ENCODE measurements at regions not wholly inside any gene's neighbourhood (a gene's known extent, or its start where the extent isn't known, plus 50 kb on each side); places are given as distances from the start of the nearest gene placed in this dataset.

DNA sequence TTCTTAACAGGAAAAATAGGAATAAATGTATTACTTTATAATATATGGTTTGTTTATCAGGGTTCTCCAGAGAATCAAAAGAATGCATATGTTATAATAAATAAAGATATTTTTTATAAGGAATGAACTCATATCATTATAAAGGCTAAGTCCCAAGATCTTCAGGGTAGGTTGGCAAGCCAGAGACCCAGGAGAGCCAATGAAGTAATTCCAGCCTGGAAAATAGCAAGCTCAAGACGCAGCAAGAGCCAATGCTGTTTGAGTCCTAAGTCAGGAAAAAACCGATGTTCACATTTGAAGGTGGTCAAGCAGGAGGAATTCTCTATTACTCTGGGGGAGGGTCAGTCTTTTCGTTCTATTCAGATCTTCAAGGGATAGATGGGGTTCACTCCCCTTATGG lies 490.0 kb downstream of the PCDH20 start:
- 85 to 100% methylated on average over 2 to 3 of the region's 3 CpGs for WGBS, 2 experiments (ENCODE audit: insufficient coverage in 1 of 2, insufficient read length in 1 of 2)

DNA sequence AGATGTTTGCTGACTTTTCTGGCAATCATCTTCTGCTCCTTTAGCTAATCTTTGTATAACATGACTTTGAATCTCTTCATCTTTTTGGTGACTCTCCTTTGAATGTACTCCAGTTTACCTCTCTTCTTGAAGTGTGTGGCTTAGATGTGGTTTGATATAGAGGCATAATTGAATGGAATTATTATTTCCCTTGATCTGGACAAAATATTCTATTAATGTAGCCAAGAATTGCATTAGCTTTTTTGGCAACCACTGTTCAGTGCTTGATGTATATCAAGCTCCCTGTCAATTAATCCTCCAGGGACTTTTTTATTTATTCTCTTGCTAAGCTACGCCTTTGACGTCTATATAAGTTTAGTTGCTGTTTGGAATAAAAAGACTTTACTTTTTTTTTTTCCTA lies 490.8 kb downstream of the PCDH20 start:
- WGBS, 2 experiments (ENCODE audit: insufficient coverage in 1 of 2, insufficient read length in 1 of 2): 100% methylated on average over 2 of the region's 2 CpGs; no CpG with 5 or more reads in 1 of the 2 experiments
- TF ChIP-seq, protein P1, sequence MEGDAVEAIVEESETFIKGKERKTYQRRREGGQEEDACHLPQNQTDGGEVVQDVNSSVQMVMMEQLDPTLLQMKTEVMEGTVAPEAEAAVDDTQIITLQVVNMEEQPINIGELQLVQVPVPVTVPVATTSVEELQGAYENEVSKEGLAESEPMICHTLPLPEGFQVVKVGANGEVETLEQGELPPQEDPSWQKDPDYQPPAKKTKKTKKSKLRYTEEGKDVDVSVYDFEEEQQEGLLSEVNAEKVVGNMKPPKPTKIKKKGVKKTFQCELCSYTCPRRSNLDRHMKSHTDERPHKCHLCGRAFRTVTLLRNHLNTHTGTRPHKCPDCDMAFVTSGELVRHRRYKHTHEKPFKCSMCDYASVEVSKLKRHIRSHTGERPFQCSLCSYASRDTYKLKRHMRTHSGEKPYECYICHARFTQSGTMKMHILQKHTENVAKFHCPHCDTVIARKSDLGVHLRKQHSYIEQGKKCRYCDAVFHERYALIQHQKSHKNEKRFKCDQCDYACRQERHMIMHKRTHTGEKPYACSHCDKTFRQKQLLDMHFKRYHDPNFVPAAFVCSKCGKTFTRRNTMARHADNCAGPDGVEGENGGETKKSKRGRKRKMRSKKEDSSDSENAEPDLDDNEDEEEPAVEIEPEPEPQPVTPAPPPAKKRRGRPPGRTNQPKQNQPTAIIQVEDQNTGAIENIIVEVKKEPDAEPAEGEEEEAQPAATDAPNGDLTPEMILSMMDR (conservative IDR thresholded peaks at IDR 0.05): no peak
- H3K27ac ChIP-seq (ENCODE audit: low read depth, low read length): no peak overlapping the region

More for the DNA sequence above, 490.0 kb downstream of the PCDH20 start:
- Histone ChIP-seq H3K36me3 (ENCODE audit: control insufficient read depth, insufficient read depth, low read length) (no peaks in the 10 kb centered on the region), H3K4me1 (ENCODE audit: control insufficient read depth, insufficient read depth, low read length) (peaks cover 16% of the 10 kb centered on the region), H3K9ac (ENCODE audit: extremely low read depth, low read length, poor library complexity, severe bottlenecking) (no peak overlapping the region), H3K27me3 (ENCODE audit: control insufficient read depth, insufficient read depth, low read length, poor library complexity, severe bottlenecking) (no peaks in the 10 kb centered on the region), H3K4me3 (ENCODE audit: low read length) (no peak overlapping the region), H3K27ac (ENCODE audit: low read depth, low read length) (no peak overlapping the region), H3K9me3 (ENCODE audit: control insufficient read depth, low read length) (no peaks in the 10 kb centered on the region)
- DNase-seq: no peak
- Mint-ChIP-seq H3K27me3 (ENCODE audit: insufficient read depth) (no peaks in the 10 kb centered on the region), H3K4me3 (no peak overlapping the region), H3K9me3 (no peaks in the 10 kb centered on the region), H3K4me1 (peaks cover 18% of the 10 kb centered on the region), H3K36me3 (ENCODE audit: low read depth) (no peaks in the 10 kb centered on the region), H3K27ac (no peak overlapping the region)
- TF ChIP-seq, protein P1 (conservative IDR thresholded peaks at IDR 0.05): no peak

DNA sequence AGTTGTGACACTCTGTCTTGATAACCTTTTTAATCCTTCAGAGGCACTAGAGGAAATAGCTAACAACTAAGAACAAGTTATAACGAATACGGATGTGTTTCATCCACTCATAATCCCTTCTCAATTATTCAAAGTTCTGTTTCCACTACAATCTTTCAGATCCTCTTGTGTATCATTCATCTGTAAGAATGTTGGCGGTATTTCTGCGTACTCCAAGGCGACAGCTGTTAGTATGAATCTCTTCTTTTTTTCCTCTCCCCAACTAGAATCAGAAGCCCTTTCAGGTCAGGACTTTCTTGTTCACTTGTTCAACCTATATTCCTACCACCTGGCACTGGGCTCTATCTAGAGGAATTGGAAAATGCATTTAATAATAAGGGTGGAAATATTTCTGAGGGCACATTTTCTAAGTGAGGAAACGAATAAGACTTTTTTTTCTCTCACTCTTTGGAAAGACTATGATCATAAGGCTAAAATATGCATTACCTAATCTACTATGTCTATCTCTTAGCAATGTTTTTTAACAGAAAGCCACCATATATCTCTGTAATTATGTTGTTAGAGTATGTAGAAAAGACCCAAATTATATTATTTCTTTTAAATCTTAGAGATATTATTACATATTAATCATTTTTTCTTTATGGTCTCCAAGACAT lies 492.9 kb downstream of the PCDH20 start:
- no peak overlapping the region for H3K4me3 ChIP-seq (ENCODE audit: low read length)
- no peak for DNase-seq
- 66 to 85% methylated on average over 4 to 5 of the region's 6 CpGs for WGBS, 2 experiments (ENCODE audit: insufficient coverage in 1 of 2, insufficient read length in 1 of 2)

More for the DNA sequence above, 490.8 kb downstream of the PCDH20 start:
- H3K9me3 ChIP-seq (ENCODE audit: control insufficient read depth, low read length): no peaks in the 10 kb centered on the region
- H3K4me3 Mint-ChIP-seq: no peak overlapping the region
- H3K9me3 Mint-ChIP-seq: no peaks in the 10 kb centered on the region
- H3K4me1 Mint-ChIP-seq: peaks cover 18% of the 10 kb centered on the region
- H3K9ac ChIP-seq (ENCODE audit: extremely low read depth, low read length, poor library complexity, severe bottlenecking): no peak overlapping the region
- H3K4me1 ChIP-seq (ENCODE audit: control insufficient read depth, insufficient read depth, low read length): peaks cover 18% of the 10 kb centered on the region
- H3K36me3 ChIP-seq (ENCODE audit: control insufficient read depth, insufficient read depth, low read length): no peaks in the 10 kb centered on the region
- no peak overlapping the region for H3K4me3 ChIP-seq (ENCODE audit: low read length)
- no peaks in the 10 kb centered on the region for H3K27me3 ChIP-seq (ENCODE audit: control insufficient read depth, insufficient read depth, low read length, poor library complexity, severe bottlenecking)
- H3K27ac Mint-ChIP-seq: no peak overlapping the region
- H3K27me3 Mint-ChIP-seq (ENCODE audit: insufficient read depth): no peaks in the 10 kb centered on the region
- DNase-seq: no peak
- H3K36me3 Mint-ChIP-seq (ENCODE audit: low read depth): no peaks in the 10 kb centered on the region

More for the DNA sequence above, 492.9 kb downstream of the PCDH20 start:
- H3K4me1 ChIP-seq (ENCODE audit: control insufficient read depth, insufficient read depth, low read length): peaks cover 21% of the 10 kb centered on the region
- no peaks in the 10 kb centered on the region for H3K9me3 ChIP-seq (ENCODE audit: control insufficient read depth, low read length)
- no peaks in the 10 kb centered on the region for H3K27me3 Mint-ChIP-seq (ENCODE audit: insufficient read depth)
- no peaks in the 10 kb centered on the region for H3K36me3 ChIP-seq (ENCODE audit: control insufficient read depth, insufficient read depth, low read length)
- H3K4me3 Mint-ChIP-seq: no peak overlapping the region
- no peaks in the 10 kb centered on the region for H3K27me3 ChIP-seq (ENCODE audit: control insufficient read depth, insufficient read depth, low read length, poor library complexity, severe bottlenecking)
- no peak overlapping the region for H3K27ac ChIP-seq (ENCODE audit: low read depth, low read length)
- H3K36me3 Mint-ChIP-seq (ENCODE audit: low read depth): no peaks in the 10 kb centered on the region
- H3K9ac ChIP-seq (ENCODE audit: extremely low read depth, low read length, poor library complexity, severe bottlenecking): no peak overlapping the region
- no peak overlapping the region for H3K27ac Mint-ChIP-seq
- H3K9me3 Mint-ChIP-seq: no peaks in the 10 kb centered on the region
- TF ChIP-seq, protein P1 (conservative IDR thresholded peaks at IDR 0.05): no peak
- H3K4me1 Mint-ChIP-seq: peaks cover 28% of the 10 kb centered on the region

All from endodermal cell (in vitro differentiated cells).